WERI-Rb-1 (cell line): ENCODE measurements at regions not wholly inside any gene's neighbourhood (a gene's known extent, or its start where the extent isn't known, plus 50 kb on each side); places are given as distances from the start of the nearest gene placed in this dataset.

Source experiments
- DNase-seq: peaks from one replicate; pipeline ENCODE4 v3.0.0-alpha.2; 2020
- H3K27ac ChIP-seq: fragments of 250-450 bp; sonication (Bioruptor Pico); 2 replicates; pipeline ENCODE4 v1.5.1; 2020; ENCODE audit warnings: mild to moderate bottlenecking, moderate library complexity
- H3K27me3 ChIP-seq: fragments of 250-450 bp; sonication (Bioruptor Pico); 2 replicates; pipeline ENCODE4 v1.5.1; 2021; ENCODE audit warnings: mild to moderate bottlenecking, low read depth, moderate library complexity; ENCODE audit not compliant: insufficient read depth, severe bottlenecking
- H3K36me3 ChIP-seq: fragments of 250-450 bp; sonication (Bioruptor Pico); 2 replicates; pipeline ENCODE4 v1.5.1; 2020; ENCODE audit warnings: mild to moderate bottlenecking, moderate library complexity
- H3K4me3 ChIP-seq: 2 replicates; pipeline ENCODE4 v1.5.1; 2011; ENCODE audit warnings: low read depth, mild to moderate bottlenecking, control low read depth, low read length
- H3K9me3 ChIP-seq: fragments of 250-450 bp; sonication (Bioruptor Pico); 2 replicates; pipeline ENCODE4 v1.5.1; 2021; ENCODE audit warnings: mild to moderate bottlenecking, moderate library complexity; ENCODE audit not compliant: severe bottlenecking
- TF ChIP-seq, protein P1 (sequence below): IDR thresholded peaks from 2 replicates; pipeline ENCODE4 v1.5.1; 2011; ENCODE audit warnings: low read depth, mild to moderate bottlenecking, control low read depth, inconsistent platforms, low read length

DNA sequence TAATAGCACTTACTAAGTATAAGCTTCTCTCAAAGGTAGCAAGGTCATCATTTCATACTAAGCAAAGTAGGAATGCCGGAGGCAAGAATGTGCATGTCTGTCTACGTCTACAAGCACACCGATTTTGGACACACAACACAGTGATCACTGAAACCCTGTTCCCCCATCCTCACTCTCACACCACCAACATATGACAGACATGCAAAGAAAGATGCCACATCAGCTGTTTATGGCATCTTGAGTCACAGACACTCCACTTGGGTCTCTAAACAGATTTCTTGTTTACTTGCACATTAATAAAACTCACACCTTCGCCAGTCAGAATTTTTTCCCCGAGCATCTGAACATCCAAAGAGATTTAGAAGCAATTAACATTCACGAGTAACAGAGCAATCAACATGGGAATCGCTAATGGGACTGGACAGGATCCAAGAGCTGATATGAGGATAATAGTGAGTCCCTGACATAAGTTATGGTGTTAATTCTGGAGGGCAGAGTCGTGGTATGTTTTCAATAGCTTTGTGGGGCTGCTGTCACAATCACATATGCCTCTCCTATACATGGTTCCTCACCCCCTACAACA, 324.1 kb downstream of the DHX15 start:
- DNase-seq, result no peak
- Histone ChIP-seq H3K36me3 (no peaks in the 10 kb centered on the region), H3K27ac (no peak overlapping the region), H3K9me3 (no peaks in the 10 kb centered on the region), H3K4me3 (no peak overlapping the region), H3K27me3 (no peaks in the 10 kb centered on the region)
- TF ChIP-seq, protein P1, sequence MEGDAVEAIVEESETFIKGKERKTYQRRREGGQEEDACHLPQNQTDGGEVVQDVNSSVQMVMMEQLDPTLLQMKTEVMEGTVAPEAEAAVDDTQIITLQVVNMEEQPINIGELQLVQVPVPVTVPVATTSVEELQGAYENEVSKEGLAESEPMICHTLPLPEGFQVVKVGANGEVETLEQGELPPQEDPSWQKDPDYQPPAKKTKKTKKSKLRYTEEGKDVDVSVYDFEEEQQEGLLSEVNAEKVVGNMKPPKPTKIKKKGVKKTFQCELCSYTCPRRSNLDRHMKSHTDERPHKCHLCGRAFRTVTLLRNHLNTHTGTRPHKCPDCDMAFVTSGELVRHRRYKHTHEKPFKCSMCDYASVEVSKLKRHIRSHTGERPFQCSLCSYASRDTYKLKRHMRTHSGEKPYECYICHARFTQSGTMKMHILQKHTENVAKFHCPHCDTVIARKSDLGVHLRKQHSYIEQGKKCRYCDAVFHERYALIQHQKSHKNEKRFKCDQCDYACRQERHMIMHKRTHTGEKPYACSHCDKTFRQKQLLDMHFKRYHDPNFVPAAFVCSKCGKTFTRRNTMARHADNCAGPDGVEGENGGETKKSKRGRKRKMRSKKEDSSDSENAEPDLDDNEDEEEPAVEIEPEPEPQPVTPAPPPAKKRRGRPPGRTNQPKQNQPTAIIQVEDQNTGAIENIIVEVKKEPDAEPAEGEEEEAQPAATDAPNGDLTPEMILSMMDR, result no peak

DNA sequence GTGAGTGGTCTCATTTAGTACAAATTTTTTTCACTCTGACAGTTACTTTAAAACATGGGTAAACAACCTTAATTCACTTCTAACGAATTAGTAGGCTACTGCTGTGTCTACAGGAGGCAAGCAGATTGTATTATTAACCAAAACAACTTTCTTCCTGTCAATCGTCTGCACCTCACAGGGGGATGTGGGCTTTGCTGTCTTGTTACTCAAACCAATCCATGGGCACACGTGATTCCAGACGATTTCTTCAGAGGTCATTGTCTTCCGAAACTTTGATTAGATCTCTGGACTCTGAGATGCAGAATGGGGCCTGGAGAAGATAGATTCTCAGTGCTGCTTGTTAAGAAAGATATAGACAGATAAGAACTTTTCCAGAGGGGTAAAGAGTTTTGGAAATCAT, 327.8 kb downstream of the DHX15 start:
- Histone ChIP-seq H3K27ac (no peak overlapping the region), H3K9me3 (no peaks in the 10 kb centered on the region), H3K36me3 (no peaks in the 10 kb centered on the region), H3K27me3 (no peaks in the 10 kb centered on the region), H3K4me3 (no peak overlapping the region)
- DNase-seq, result no peak
- TF ChIP-seq, protein P1, result no peak

DNA sequence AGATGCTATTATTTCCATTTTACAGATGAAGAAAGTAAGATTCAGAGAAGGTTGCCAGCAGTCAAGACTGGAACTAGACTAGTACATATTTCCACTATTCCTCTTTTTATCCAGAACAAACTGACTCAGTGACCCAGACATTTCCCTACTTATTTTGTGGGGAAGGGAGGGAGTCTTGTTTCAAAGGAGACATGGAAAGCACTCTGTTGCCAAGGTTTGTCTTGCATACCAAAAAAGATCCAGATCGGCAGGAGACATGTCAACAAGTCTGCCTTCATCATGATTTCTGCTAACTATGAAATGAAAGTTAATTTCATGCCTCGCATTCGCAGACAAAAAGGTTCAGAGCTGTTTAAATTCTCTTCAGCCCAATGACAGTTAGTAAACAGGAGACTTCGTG, 328.3 kb downstream of the DHX15 start:
- H3K27me3 ChIP-seq, result no peaks in the 10 kb centered on the region
- H3K9me3 ChIP-seq, result no peaks in the 10 kb centered on the region
- H3K36me3 ChIP-seq, result no peaks in the 10 kb centered on the region
- DNase-seq, result no peak
- H3K4me3 ChIP-seq, result no peak overlapping the region
- no peak overlapping the region for H3K27ac ChIP-seq
- TF ChIP-seq, protein P1, result no peak

DNA sequence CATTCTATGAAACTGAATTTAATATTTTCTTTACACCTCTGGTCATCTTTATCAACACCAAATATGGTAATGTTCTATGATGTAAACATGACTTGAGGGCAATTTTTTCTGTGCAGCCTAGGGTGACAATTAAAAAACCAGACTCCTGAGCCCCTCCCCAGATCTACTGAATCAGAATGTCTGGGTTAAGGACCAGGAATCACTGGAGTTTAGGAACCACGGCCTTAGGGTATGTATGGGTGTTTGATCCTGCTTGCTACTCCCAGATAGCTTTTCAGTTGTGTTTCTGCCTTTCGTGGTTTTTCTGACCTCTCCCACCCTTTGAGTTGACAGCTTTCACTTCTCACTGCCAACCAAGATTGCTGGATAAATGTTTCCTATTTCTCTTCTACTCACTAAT, 332.2 kb downstream of the DHX15 start:
- no peaks in the 10 kb centered on the region for H3K9me3 ChIP-seq
- no peak for DNase-seq
- no peaks in the 10 kb centered on the region for H3K36me3 ChIP-seq
- no peaks in the 10 kb centered on the region for H3K27me3 ChIP-seq
- no peak overlapping the region for H3K27ac ChIP-seq
- H3K4me3 ChIP-seq, result no peak overlapping the region
- TF ChIP-seq, protein P1, result no peak

DNA sequence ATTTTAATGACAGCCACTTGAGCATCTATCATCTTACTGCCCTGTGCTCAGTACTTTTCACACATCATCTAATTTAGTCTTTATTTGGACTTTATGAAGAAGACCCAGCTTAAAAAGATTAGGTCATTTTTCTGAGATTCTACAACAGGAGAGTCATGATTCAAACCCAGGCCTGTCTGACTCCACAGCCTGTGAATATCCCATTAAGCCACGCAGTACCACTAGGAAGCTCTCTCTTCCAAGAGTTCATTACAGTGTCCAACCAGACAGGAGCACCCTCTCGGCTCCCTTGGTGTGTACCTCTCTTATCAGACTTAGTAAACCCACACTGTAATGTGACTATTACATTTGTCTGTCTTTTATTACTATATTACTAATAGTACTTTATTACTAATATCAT, 332.8 kb downstream of the DHX15 start:
- DNase-seq, result no peak
- Histone ChIP-seq H3K4me3 (no peak overlapping the region), H3K27ac (no peak overlapping the region), H3K36me3 (no peaks in the 10 kb centered on the region), H3K9me3 (no peaks in the 10 kb centered on the region), H3K27me3 (no peaks in the 10 kb centered on the region)
- TF ChIP-seq, protein P1, result no peak

DNA sequence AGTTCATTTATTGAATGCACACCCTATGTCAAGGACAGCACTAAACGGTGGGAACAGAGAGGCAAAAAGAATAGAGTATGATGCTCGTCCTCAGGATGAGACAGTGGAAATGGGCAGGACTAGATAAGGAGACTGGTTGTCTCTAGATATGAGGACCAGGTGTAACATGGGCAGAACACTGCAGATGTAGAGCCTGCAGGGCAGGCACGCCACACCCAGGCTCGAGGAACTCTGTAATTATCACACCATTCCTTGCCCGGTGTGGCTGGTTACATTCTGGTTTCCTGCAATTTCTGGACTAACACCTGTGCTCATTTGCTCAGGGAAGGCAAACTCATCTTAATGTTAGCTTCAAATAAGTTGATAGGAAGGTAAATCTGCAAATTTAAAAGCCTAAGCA, 334.4 kb downstream of the DHX15 start:
- no peak overlapping the region for H3K4me3 ChIP-seq
- no peak for DNase-seq

More for the DNA sequence above, 334.4 kb downstream of the DHX15 start:
- H3K36me3 ChIP-seq, result no peaks in the 10 kb centered on the region
- H3K27ac ChIP-seq, result no peak overlapping the region
- no peaks in the 10 kb centered on the region for H3K9me3 ChIP-seq
- no peaks in the 10 kb centered on the region for H3K27me3 ChIP-seq
- TF ChIP-seq, protein P1, result no peak
